Smooth muscle cell (in vitro differentiated cells): ENCODE measurements at regions not wholly inside any gene's neighbourhood (a gene's known extent, or its start where the extent isn't known, plus 50 kb on each side); places are given as distances from the start of the nearest gene placed in this dataset.

Experiments used
- DNase-seq: peaks from one replicate; lab custom pipeline; 2025; ENCODE audit not compliant: unreplicated experiment; lab: John Stamatoyannopoulos, UW
- H2AFZ ChIP-seq: fragments of 200-600 bp; sonication (generic); 2 replicates; pipeline ENCODE4 v1.6.0; 2016; ENCODE audit warnings: antibody characterized with exemption, low read depth, mild to moderate bottlenecking
- H3F3A ChIP-seq: fragments of 200-600 bp; sonication (generic); 2 replicates; pipeline ENCODE4 v1.6.0; 2017; ENCODE audit warnings: antibody characterized with exemption, low read depth
- H3K27ac ChIP-seq: fragments of 200-600 bp; sonication (generic); 2 replicates; pipeline ENCODE4 v1.5.1; 2016; ENCODE audit warnings: low read depth, mild to moderate bottlenecking
- H3K27me3 ChIP-seq: fragments of 200-600 bp; sonication (generic); 2 replicates; pipeline ENCODE4 v1.6.1; 2016; ENCODE audit warnings: low read depth, mild to moderate bottlenecking
- H3K36me3 ChIP-seq: fragments of 200-600 bp; sonication (generic); 2 replicates; pipeline ENCODE4 v1.5.1; 2016; ENCODE audit warnings: low read depth
- H3K4me1 ChIP-seq: fragments of 200-600 bp; sonication (generic); 2 replicates; pipeline ENCODE4 v1.5.1; 2016; ENCODE audit warnings: low read depth
- H3K4me2 ChIP-seq: fragments of 200-600 bp; sonication (generic); 2 replicates; pipeline ENCODE4 v1.6.0; 2016; ENCODE audit warnings: mild to moderate bottlenecking
- H3K4me3 ChIP-seq: fragments of 200-600 bp; sonication (generic); 2 replicates; pipeline ENCODE4 v1.5.1; 2016; ENCODE audit warnings: mild to moderate bottlenecking
- H3K79me2 ChIP-seq: fragments of 200-600 bp; sonication (generic); 2 replicates; pipeline ENCODE4 v1.6.0; 2016; ENCODE audit warnings: low read depth, mild to moderate bottlenecking
- H3K9ac ChIP-seq: fragments of 200-600 bp; sonication (generic); 2 replicates; pipeline ENCODE4 v1.6.0; 2016; ENCODE audit warnings: low read depth
- H3K9me3 ChIP-seq: fragments of 200-600 bp; sonication (generic); replicated peaks from 2 replicates; pipeline ENCODE4 v1.5.1; 2016; ENCODE audit warnings: low read depth
- H4K20me1 ChIP-seq: fragments of 200-600 bp; sonication (generic); 2 replicates; pipeline ENCODE4 v1.6.0; 2016; ENCODE audit warnings: low read depth
- CTCF ChIP-seq: fragments of 200-600 bp; sonication (generic); IDR thresholded peaks from 2 replicates; pipeline ENCODE4 v1.5.1; 2017; ENCODE audit warnings: borderline replicate concordance, mild to moderate bottlenecking, antibody characterized with exemption; ENCODE audit not compliant: insufficient read depth, poor library complexity, severe bottlenecking
- WGBS: methylation state at CpG from one replicate; pipeline ENCODE4 v1.1.7; 2016; ENCODE audit warnings: low lambda C conversion rate; 5-methylcytosine and 5-hydroxymethylcytosine counted together

DNA sequence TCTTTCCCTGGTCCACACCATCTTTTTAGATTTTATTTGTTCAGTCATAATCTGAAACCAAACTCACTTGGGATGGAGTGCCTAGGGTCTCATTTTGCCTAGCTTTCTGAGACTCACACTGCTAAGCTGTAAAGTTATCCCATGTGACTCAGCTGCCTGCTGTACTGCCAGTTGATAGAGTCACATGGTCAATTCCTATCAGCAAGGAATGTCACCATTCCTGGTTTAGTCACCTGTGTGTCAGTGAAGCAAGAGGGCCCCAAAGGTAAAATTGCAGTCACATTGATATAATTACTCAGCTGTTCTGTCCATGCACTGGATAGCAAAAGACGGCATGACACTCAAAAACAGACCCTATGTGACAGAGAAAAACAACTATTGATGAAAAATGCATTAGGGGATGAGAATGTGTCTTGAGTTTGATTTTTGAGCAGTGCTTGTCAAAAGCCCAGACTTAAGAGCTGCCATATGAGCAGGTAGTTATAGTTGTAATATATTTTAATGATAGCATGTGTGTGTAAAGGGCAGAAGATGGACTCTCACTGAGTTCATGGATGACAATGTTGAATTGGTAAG, 413.2 kb downstream of the PPARGC1A start:
- Histone ChIP-seq H2AFZ (no peak overlapping the region), H3F3A (no peaks in the 10 kb centered on the region), H3K4me3 (no peak overlapping the region), H3K36me3 (no peaks in the 10 kb centered on the region), H3K9me3 (no peaks in the 10 kb centered on the region), H3K27me3 (no peaks in the 10 kb centered on the region), H3K4me2 (no peak overlapping the region), H4K20me1 (no peaks in the 10 kb centered on the region), H3K4me1 (no peaks in the 10 kb centered on the region), H3K9ac (no peak overlapping the region), H3K27ac (no peak overlapping the region), H3K79me2 (no peaks in the 10 kb centered on the region)
- WGBS = 73% methylated on average over 1 of the region's 1 CpG
- no peak for TF ChIP-seq CTCF
- DNase-seq = no peak

- Histone ChIP-seq H2AFZ (no peak overlapping the region), H3K9me3 (no peaks in the 10 kb centered on the region), H3K27me3 (no peaks in the 10 kb centered on the region), H3K4me2 (no peak overlapping the region), H3K4me1 (no peaks in the 10 kb centered on the region), H3K4me3 (no peak overlapping the region), H3K79me2 (no peaks in the 10 kb centered on the region), H3K27ac (no peak overlapping the region), H3K36me3 (no peaks in the 10 kb centered on the region), H4K20me1 (no peaks in the 10 kb centered on the region), H3F3A (no peaks in the 10 kb centered on the region), H3K9ac (no peak overlapping the region)
- DNase-seq = no peak
- no peak for TF ChIP-seq CTCF
Measured at GRCh38 chr4:23463071-23463470, 426.8 kb downstream of the PPARGC1A start.

GRCh38 chr4:23458054-23458453, 431.8 kb downstream of the PPARGC1A start:
- Histone ChIP-seq H3K27ac (no peak overlapping the region), H3K9ac (no peak overlapping the region), H4K20me1 (no peaks in the 10 kb centered on the region), H3K79me2 (no peaks in the 10 kb centered on the region), H3K4me2 (no peak overlapping the region), H3K4me3 (no peak overlapping the region), H3K27me3 (no peaks in the 10 kb centered on the region), H3F3A (no peaks in the 10 kb centered on the region), H3K9me3 (no peaks in the 10 kb centered on the region), H2AFZ (no peak overlapping the region), H3K36me3 (no peaks in the 10 kb centered on the region), H3K4me1 (no peaks in the 10 kb centered on the region)
- 79% methylated on average over 1 of the region's 1 CpG for WGBS
- no peak for TF ChIP-seq CTCF
- DNase-seq = no peak

GRCh38 chr4:23456864-23457263, 433.0 kb downstream of the PPARGC1A start:
- WGBS = 89% methylated on average over 2 of the region's 2 CpGs
- Histone ChIP-seq H3K4me2 (no peak overlapping the region), H4K20me1 (no peaks in the 10 kb centered on the region), H3F3A (no peaks in the 10 kb centered on the region), H3K4me1 (no peaks in the 10 kb centered on the region), H3K36me3 (no peaks in the 10 kb centered on the region), H3K9ac (no peak overlapping the region), H3K9me3 (no peaks in the 10 kb centered on the region), H3K4me3 (no peak overlapping the region), H3K79me2 (no peaks in the 10 kb centered on the region), H3K27me3 (no peaks in the 10 kb centered on the region), H3K27ac (no peak overlapping the region), H2AFZ (no peak overlapping the region)
- TF ChIP-seq CTCF = no peak
- no peak for DNase-seq
